Muscle layer of duodenum (tissue), 2 donors: ENCODE measurements at regions not wholly inside any gene's neighbourhood (a gene's known extent, or its start where the extent isn't known, plus 50 kb on each side); places are given as distances from the start of the nearest gene placed in this dataset.
"Not testable (repeated sequence)": the region's sequence is repeated elsewhere in the genome, so short reads cannot be mapped to it uniquely, and the experiment has no call there.

Source experiments
- H3K27ac ChIP-seq: one replicate; pipeline ENCODE4 v1.7.0; 2013; ENCODE audit warnings: mild to moderate bottlenecking, low read length
- H3K27me3 ChIP-seq: one replicate; pipeline ENCODE4 v1.7.0; 2013; ENCODE audit warnings: low read depth, mild to moderate bottlenecking, control low read depth, low read length
- H3K36me3 ChIP-seq, 2 donors: one replicate each; pipeline ENCODE4 v1.7.0; 2013; ENCODE audit warnings: low read length in 2 of 2, control low read depth in 1 of 2, mild to moderate bottlenecking in 1 of 2; ENCODE audit not compliant: insufficient read depth in 2 of 2, control insufficient read depth in 1 of 2
- H3K4me1 ChIP-seq, 2 donors: one replicate each; pipeline ENCODE4 v1.7.0; 2013; ENCODE audit warnings: low read length in 2 of 2, mild to moderate bottlenecking in 2 of 2, control low read depth in 1 of 2, moderate library complexity in 1 of 2; ENCODE audit not compliant: insufficient read depth in 2 of 2, control insufficient read depth in 1 of 2
- H3K4me3 ChIP-seq, 2 donors: one replicate each; pipeline ENCODE4 v1.7.0; 2013; ENCODE audit warnings: low read length in 2 of 2, low read depth in 1 of 2, mild to moderate bottlenecking in 1 of 2
- H3K9me3 ChIP-seq, 2 donors: one replicate each; pipeline ENCODE4 v1.7.0; 2013; ENCODE audit warnings: low read length in 2 of 2, control low read depth in 1 of 2, mild to moderate bottlenecking in 1 of 2; ENCODE audit not compliant: control insufficient read depth in 1 of 2
- donor health status: healthy.

DNA sequence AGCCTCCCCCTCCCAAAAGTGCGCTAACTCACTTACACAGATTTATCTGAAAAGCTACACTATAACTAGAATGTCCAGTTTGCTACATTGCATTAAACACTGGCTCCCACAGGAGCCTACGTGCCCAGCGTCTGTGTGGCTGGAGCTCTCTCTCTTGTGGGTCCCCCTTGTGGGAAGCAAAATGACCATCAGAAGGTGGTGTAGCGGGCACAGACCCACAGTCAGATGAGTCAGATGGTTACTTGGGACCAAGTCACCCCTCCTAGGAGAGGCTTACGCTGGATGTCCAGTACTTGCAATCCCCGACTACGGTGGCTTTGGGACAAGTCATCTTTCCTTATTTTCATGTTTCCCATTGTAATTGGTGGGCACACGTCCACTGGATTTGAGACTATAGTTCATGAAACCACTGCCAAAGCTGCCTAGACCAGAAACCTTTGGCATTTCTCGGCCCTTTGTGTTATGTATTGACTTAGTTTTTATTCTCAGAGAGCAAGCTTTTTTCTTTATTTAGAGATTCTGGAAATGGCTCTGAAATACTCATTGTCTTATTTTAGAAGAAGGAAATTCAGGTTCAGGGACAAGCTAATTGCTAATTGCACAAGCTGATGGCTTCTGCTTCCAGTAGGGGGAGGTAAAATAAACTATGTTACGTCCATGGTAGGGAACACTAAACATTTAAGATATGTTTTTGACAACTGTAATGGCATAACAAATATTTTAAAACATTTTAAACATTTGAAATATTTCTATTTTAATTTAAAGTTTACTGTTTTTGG is 137.8 kb upstream of the GRK3 start:
- not testable (repeated sequence) for H3K36me3 ChIP-seq, H3K27ac ChIP-seq, H3K4me1 ChIP-seq, H3K4me3 ChIP-seq, H3K9me3 ChIP-seq
- H3K27me3 ChIP-seq: peaks cover 11% of the 10 kb centered on the region

DNA sequence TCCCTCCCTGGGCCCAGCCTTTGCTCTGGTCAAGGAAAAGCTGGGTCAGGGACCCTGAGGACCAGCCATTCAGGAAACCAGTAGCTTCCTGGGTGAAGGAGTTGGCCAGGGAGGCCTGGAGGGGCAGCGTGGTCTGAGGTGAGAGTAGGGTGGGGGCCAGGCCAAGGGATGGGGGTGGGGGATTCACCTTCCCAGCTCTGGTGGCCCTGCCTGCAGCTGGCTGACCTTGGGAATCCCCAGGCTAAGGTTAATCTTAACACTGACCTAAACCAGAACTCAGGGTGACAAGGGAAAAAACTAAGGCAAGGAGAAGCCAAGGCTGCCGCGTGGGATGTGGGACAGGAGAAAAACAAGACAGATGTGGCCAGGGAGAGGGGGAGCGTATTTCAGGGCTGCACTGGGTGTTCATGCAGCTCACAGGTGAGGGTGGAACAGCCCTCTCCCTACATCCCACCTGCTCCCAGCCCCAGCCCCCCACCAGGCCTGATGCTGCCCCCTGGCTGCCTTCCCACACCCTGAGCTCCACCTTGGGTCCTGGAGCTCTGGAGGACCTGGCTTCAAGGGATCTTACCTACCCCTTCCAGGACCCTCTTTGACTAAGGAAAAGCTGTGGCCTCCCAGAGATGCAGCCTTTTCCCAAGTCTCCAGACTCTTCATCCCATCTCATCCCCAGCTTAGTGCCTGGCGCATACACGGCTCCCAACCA is 132.7 kb upstream of the GRK3 start:
- H3K36me3 ChIP-seq, H3K27me3 ChIP-seq, H3K9me3 ChIP-seq: not testable (repeated sequence)

DNA sequence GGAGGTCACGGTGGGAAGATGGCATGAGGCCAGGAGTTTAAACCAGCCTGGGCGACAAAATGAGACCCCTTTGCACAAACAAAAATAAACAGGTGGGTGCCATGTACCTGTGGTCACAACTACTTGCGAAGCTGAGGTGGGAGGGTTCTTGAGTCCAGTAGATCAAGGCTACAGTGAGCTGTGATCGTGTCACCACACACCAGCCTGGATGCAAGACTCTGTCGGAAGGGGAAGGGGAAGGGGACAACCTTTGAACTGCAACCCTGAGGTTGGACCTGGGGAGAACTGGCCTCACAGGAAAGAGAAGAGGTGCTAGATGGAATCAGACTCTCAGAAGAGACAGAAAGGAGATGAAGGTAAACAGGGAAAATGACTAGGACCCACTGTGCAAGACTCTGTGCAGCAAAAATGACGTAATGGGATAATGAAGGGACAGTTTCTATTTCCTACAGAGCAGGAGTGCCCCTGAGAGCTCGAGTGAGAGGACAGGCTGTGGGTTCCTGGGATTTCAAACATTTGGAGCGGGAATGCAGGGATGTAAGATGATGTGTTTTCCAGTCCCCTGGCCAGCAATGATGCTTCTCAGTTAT is 131.0 kb upstream of the GRK3 start:
- not testable (repeated sequence) for H3K27me3 ChIP-seq, H3K27ac ChIP-seq, H3K4me1 ChIP-seq, H3K4me3 ChIP-seq, H3K36me3 ChIP-seq, H3K9me3 ChIP-seq

More for the DNA sequence above, 132.7 kb upstream of the GRK3 start:
- H3K4me3 ChIP-seq, H3K27ac ChIP-seq, H3K4me1 ChIP-seq: not testable (repeated sequence)

GRCh38 chr22:25437414-25438160 is 126.9 kb upstream of the GRK3 start:
- Histone ChIP-seq H3K27ac (no peak overlapping the region), H3K36me3 (no peaks in the 10 kb centered on the region), H3K27me3 (no peaks in the 10 kb centered on the region), H3K4me3 (no peak overlapping the region), H3K9me3 (no peaks in the 10 kb centered on the region), H3K4me1 (no peaks in the 10 kb centered on the region)

DNA sequence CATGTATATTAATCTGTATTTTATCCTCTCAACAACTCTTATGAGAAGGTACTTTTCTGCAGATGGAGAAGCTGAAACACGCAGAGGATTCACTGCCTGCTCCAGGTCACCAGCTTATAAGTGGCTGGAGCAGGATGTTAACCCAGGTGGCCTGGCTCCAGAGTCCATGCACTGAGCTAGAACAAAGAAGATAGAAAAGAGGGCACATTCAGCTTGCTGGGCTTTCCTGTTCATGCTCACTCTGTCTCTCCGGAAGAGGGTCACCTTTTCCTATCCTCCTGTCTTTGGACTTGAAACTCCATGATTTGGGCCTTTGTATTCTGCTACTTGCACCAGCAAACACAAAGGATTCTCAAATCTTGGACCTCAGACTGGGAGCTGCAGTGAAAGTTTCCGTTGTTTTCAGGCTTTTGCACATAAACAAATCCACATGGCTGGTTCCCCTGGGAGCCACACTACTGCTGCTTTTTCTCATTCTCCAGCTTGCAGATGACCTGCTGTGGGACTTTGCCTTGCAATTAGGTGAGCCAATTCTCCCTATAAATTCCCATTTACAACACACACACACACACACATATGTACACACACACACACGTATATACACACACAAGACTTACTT is 117.3 kb upstream of the GRK3 start:
- no peaks in the 10 kb centered on the region for H3K9me3 ChIP-seq
- H3K27ac ChIP-seq: no peak overlapping the region
- no peaks in the 10 kb centered on the region for H3K36me3 ChIP-seq
- H3K4me1 ChIP-seq: peaks cover 0 to 41% of the 10 kb centered on the region in 2 donors
- H3K4me3 ChIP-seq: no peak overlapping the region
- H3K27me3 ChIP-seq: no peaks in the 10 kb centered on the region

DNA sequence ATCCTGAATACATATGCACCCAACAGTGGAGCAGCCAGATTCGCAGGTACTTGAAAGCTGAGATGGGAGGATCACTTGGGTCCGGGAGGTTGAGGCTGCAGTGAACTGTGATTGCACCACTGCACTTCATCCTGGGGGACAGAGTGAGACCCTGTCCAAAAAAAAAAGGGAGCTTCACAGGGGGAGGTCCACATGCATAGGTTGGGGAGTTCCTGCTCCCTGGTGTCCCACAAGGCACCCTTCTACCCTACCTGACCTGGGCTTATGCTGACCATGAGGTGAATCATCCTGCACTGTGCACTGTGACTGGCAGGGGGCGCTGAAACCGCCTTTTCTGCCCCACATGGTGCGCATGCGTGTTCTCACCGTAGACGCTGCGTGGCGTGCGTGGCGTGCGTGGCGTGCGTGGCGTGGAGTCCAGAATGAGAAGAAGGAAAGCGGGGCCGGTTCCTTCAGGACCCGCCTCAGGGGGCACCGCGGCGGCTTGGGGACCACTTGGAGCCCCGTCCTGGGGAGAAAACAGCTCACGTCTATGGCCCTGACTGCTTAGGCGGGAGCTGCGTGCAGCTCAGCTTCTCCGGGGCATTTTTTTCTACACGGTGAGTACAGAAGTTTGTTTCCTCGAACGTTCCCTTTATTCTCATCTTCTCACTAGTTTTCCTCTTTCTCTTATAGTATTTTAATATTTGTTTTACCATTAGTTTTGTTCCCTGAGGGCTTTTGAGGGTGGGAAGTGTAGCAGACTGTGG is 116.6 kb upstream of the GRK3 start:
- Histone ChIP-seq H3K27ac (peak overlapping the region; percentile 75), H3K9me3 (no peaks in the 10 kb centered on the region)

DNA sequence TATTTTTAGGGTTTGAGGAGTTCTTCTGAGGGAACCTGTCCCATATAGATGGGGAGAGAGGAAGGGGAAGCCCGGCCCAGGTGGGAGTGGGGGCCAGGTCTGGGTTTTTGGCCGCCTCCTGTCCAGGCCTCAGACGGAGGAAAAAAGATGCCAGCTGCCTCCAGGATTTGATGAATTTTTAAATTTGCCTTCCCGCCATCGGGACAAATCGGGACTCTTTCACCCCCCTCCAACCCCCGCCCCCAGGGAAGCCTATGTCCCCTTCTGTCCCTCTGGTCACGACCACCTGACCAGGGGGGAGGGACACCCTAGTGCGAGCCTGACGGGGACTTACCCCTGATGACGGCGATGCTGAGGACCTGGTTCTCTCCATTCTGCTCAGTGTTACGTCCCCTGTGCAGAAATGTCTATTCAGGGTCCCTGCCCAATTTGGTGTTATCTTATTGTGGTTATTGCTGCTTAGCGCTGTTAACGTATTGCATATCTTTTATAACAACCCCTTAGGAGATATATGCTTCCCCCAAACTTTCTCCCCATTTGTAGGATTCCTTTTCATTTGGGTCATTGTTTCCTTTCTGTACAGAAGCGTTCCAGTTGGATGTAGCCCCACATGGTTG is 115.9 kb upstream of the GRK3 start:
- Histone ChIP-seq H3K4me3 (peak overlapping the region; percentile 82 to 84), H3K9me3 (no peaks in the 10 kb centered on the region), H3K4me1 (peaks cover 0 to 42% of the 10 kb centered on the region in 2 donors), H3K27ac (peak overlapping the region; percentile 75), H3K36me3 (peaks cover under 1 to 1% of the 10 kb centered on the region in 2 donors), H3K27me3 (no peaks in the 10 kb centered on the region)

More for the DNA sequence above, 116.6 kb upstream of the GRK3 start:
- no peaks in the 10 kb centered on the region for H3K27me3 ChIP-seq
- H3K4me3 ChIP-seq: peak overlapping the region; percentile 82 to 84
- peaks cover 0 to 42% of the 10 kb centered on the region in 2 donors for H3K4me1 ChIP-seq
- no peaks in the 10 kb centered on the region for H3K36me3 ChIP-seq

DNA sequence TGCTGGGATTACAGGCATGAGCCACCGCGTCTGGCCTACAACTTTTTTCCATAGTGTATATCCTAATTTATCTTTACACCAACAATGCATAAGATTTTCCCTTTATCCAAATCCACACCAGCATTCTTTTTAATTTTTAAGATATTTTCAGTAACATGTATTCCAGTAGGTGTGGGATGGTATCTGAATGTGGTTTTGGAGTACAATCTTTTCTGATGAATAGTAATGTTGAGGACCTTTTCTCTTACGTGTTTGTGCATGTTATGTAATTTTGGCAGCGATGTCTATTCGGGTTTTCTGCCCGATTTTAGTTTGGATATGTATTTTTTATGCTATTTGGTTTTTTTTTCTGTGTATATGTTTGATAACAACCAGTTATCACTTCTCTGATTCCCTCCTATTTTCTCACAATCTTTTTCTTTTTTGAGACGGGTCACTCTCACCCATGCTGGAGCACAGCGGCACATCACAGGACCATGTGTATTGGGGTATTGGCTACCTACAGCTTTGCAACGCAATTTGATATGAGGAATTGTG is 114.6 kb upstream of the GRK3 start:
- peaks cover 6% of the 10 kb centered on the region in 2 donors for H3K36me3 ChIP-seq
- peaks cover 0 to 42% of the 10 kb centered on the region in 2 donors for H3K4me1 ChIP-seq
- no peak overlapping the region for H3K27ac ChIP-seq
- no peaks in the 10 kb centered on the region for H3K9me3 ChIP-seq
- H3K4me3 ChIP-seq: no peak overlapping the region
- H3K27me3 ChIP-seq: no peaks in the 10 kb centered on the region

DNA sequence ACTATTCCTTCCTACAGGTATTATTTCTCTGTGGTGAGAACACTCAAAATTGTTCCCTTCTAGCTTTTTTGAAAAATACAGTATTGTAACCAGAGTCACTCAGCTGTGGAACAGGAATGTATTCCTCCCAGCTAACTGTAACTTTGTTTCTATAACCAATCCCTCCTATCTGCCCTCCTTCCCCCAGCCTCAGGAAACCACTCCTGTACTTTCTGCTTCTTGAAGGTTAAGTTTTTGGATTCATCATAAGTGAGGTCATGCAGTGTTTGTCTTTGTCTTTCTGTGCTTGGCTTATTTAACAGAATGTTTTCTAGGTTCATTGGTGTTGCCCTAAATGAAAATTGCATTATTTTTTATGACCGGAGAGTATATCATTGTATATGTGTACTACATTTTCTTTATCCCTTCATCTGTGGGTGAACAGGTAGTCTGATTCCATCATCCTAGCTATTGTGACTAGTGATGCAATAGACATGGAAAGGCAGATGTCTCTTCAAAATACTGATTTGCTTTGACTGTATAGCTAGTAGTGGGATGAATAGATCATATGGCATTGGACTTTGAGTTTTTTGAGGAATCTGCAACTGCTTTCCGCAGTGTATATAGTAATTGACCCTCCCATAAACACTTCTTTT is 112.9 kb upstream of the GRK3 start:
- H3K9me3 ChIP-seq: no peaks in the 10 kb centered on the region
- H3K27ac ChIP-seq: no peak overlapping the region
- H3K27me3 ChIP-seq: no peaks in the 10 kb centered on the region
- peaks cover 6 to 9% of the 10 kb centered on the region in 2 donors for H3K36me3 ChIP-seq
- peaks cover 0 to 42% of the 10 kb centered on the region in 2 donors for H3K4me1 ChIP-seq
- no peak overlapping the region for H3K4me3 ChIP-seq
